BJ (cell line): ENCODE measurements at regions not wholly inside any gene's neighbourhood (a gene's known extent, or its start where the extent isn't known, plus 50 kb on each side); places are given as distances from the start of the nearest gene placed in this dataset.

Source experiments
- CTCF ChIA-PET: fragments of 350-600 bp; formaldehyde crosslinking; extraction: SDS; loops from one replicate; lab custom pipeline; 2021; ENCODE audit warnings: antibody characterized with exemption, inconsistent platforms; lab: Yijun Ruan, JAX
- POLR2A ChIA-PET: fragments of 300-600 bp; sonication (Branson Sonifier 250); formaldehyde crosslinking; extraction: SDS; loops from one replicate; lab custom pipeline; 2021; ENCODE audit warnings: antibody characterized with exemption; lab: Charles Lee
- DNase-seq: peaks from one replicate; pipeline ENCODE4 v3.0.0-alpha.2; 2011; ENCODE audit warnings: low read depth
- H3K27me3 ChIP-seq: 2 replicates; pipeline ENCODE4 v1.6.0; 2011; ENCODE audit warnings: low read length; ENCODE audit not compliant: control insufficient read depth, insufficient read depth
- H3K36me3 ChIP-seq: 2 replicates; pipeline ENCODE4 v1.5.1; 2011; ENCODE audit warnings: low read length; ENCODE audit not compliant: control insufficient read depth, insufficient read depth
- H3K4me3 ChIP-seq: 2 replicates; pipeline ENCODE4 v1.5.1; 2011; ENCODE audit warnings: low read depth, mild to moderate bottlenecking, control low read depth, low read length
- TF ChIP-seq, protein P1 (sequence below): IDR thresholded peaks from 2 replicates; pipeline ENCODE4 v1.5.1; 2011; ENCODE audit warnings: low read depth, mild to moderate bottlenecking, control low read depth, inconsistent platforms, low read length, moderate library complexity; ENCODE audit not compliant: insufficient read depth

DNA sequence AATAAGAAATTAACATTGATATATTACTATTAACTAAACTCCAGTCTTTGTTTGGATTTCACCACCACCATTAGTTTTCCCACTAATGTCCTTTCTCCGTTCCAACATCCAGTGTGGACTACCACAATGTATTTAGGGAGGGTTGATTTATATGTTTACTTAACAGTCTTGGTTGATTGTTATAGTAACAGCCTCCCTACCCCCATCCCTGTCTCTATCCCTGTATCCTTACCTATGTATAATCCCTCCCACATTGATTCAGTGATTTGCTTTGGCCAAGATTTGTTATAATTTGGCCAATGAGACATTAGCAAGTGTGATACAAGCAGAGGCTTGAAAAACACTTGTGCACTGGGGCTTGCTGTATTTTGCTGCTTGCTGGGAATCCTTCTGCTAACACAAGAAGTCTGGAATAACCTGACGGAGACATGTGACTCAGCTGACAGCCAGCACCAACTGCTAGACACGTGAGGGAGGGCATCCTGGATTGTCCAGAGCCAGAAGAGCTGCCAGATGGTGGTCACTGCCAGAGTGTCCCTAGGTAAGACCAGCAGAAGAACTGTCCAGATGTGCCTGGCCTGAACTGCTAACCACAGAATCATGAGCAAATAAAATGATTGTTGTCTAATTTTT, 51.2 kb upstream of the TCF7 start:
- no peak for DNase-seq
- POLR2A ChIA-PET = no interaction called here
- Histone ChIP-seq H3K27me3 (no peaks in the 10 kb centered on the region; the same call in 1 of the 2 replicates), H3K36me3 (no peaks in the 10 kb centered on the region), H3K4me3 (no peak overlapping the region)
- TF ChIP-seq, protein P1, sequence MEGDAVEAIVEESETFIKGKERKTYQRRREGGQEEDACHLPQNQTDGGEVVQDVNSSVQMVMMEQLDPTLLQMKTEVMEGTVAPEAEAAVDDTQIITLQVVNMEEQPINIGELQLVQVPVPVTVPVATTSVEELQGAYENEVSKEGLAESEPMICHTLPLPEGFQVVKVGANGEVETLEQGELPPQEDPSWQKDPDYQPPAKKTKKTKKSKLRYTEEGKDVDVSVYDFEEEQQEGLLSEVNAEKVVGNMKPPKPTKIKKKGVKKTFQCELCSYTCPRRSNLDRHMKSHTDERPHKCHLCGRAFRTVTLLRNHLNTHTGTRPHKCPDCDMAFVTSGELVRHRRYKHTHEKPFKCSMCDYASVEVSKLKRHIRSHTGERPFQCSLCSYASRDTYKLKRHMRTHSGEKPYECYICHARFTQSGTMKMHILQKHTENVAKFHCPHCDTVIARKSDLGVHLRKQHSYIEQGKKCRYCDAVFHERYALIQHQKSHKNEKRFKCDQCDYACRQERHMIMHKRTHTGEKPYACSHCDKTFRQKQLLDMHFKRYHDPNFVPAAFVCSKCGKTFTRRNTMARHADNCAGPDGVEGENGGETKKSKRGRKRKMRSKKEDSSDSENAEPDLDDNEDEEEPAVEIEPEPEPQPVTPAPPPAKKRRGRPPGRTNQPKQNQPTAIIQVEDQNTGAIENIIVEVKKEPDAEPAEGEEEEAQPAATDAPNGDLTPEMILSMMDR = no peak
- CTCF ChIA-PET = no interaction called here

GRCh38 chr5:134059758-134060495, 54.6 kb upstream of the TCF7 start:
- TF ChIP-seq, protein P1 = no peak
- H3K27me3 ChIP-seq = no peaks in the 10 kb centered on the region
- no peaks in the 10 kb centered on the region for H3K36me3 ChIP-seq
- H3K4me3 ChIP-seq = no peak overlapping the region
- ChIA-PET CTCF (interaction anchor here (0.7 to 2.0 kb wide), 3 partner anchors 9 to 81 kb away, joined by 4 to 5 read pairs (median 5); no protein-coding TSS in a partner anchor), POLR2A (no interaction called here)
- DNase-seq = no peak

- POLR2A ChIA-PET = no interaction called here
- no peaks in the 10 kb centered on the region for H3K36me3 ChIP-seq
- no peak for DNase-seq
- H3K27me3 ChIP-seq = peaks cover 7% of the 10 kb centered on the region
- no peak overlapping the region for H3K4me3 ChIP-seq
- CTCF ChIA-PET = interaction anchor here (7.7 kb wide), 1 partner anchor 14 kb away, joined by 78 read pairs; no protein-coding TSS in a partner anchor
- TF ChIP-seq, protein P1 = no peak
Observed at GRCh38 chr5:134055015-134055414, 50.2 kb upstream of the VDAC1 start.
